ENCODE measurements at regions not wholly inside any gene's neighbourhood (a gene's known extent, or its start where the extent isn't known, plus 50 kb on each side); places are given as distances from the start of the nearest gene placed in this dataset.
"Not testable (repeated sequence)": the region's sequence is repeated elsewhere in the genome, so short reads cannot be mapped to it uniquely, and the experiment has no call there.

- no peaks in the 10 kb centered on the region for H3K4me1 ChIP-seq (ENCODE audit: insufficient read depth, low read length, poor library complexity, severe bottlenecking)
- DNase-seq (ENCODE audit: low spot score) = no peak
- intact Hi-C loops (cut with micrococcal nuclease; ENCODE audit: unreplicated experiment) = no loop called here
- CTCF ChIA-PET = no interaction called here
- no peaks in the 10 kb centered on the region for H3K36me3 ChIP-seq (ENCODE audit: insufficient read depth, low read length, poor library complexity, severe bottlenecking)
- BruUV-seq (replicated peaks) = no TSS peak
- H3K27ac ChIP-seq (ENCODE audit: low read depth, low read length, poor library complexity, severe bottlenecking) = no peak overlapping the region
- POLR2A ChIA-PET (ENCODE audit: low non-redundant PET) = no interaction called here
- TF ChIP-seq EZH2 (IDR thresholded peaks at IDR 0.05; ENCODE audit: borderline replicate concordance, low read depth, low read length, poor library complexity, severe bottlenecking) (no peak), CTCF (conservative IDR thresholded peaks at IDR 0.05; ENCODE audit: low read depth, low read length) (no peak)
- H3K9me3 ChIP-seq (ENCODE audit: low read depth, low read length, poor library complexity, severe bottlenecking) = no peaks in the 10 kb centered on the region
- H3K4me3 ChIP-seq (ENCODE audit: low read depth, low read length, poor library complexity, severe bottlenecking) = no peak overlapping the region
- H3K27me3 ChIP-seq (replicated peaks; ENCODE audit: insufficient read depth, low read depth, low read length, poor library complexity) = no peaks in the 10 kb centered on the region
Observed at GRCh38 chr12:91454179-91454578, 271.6 kb upstream of the DCN start.

GRCh38 chr12:91452464-91452863 is 269.8 kb upstream of the DCN start:
- DNase-seq (ENCODE audit: low spot score); H3K27me3 ChIP-seq (replicated peaks; ENCODE audit: insufficient read depth, low read depth, low read length, poor library complexity); H3K36me3 ChIP-seq (ENCODE audit: insufficient read depth, low read length, poor library complexity, severe bottlenecking); intact Hi-C loops (cut with micrococcal nuclease; ENCODE audit: unreplicated experiment); BruUV-seq (replicated peaks); H3K4me3 ChIP-seq (ENCODE audit: low read depth, low read length, poor library complexity, severe bottlenecking); H3K9me3 ChIP-seq (ENCODE audit: low read depth, low read length, poor library complexity, severe bottlenecking); H3K4me1 ChIP-seq (ENCODE audit: insufficient read depth, low read length, poor library complexity, severe bottlenecking); CTCF ChIA-PET; POLR2A ChIA-PET (ENCODE audit: low non-redundant PET); H3K27ac ChIP-seq (ENCODE audit: low read depth, low read length, poor library complexity, severe bottlenecking): not testable (repeated sequence)

DNA sequence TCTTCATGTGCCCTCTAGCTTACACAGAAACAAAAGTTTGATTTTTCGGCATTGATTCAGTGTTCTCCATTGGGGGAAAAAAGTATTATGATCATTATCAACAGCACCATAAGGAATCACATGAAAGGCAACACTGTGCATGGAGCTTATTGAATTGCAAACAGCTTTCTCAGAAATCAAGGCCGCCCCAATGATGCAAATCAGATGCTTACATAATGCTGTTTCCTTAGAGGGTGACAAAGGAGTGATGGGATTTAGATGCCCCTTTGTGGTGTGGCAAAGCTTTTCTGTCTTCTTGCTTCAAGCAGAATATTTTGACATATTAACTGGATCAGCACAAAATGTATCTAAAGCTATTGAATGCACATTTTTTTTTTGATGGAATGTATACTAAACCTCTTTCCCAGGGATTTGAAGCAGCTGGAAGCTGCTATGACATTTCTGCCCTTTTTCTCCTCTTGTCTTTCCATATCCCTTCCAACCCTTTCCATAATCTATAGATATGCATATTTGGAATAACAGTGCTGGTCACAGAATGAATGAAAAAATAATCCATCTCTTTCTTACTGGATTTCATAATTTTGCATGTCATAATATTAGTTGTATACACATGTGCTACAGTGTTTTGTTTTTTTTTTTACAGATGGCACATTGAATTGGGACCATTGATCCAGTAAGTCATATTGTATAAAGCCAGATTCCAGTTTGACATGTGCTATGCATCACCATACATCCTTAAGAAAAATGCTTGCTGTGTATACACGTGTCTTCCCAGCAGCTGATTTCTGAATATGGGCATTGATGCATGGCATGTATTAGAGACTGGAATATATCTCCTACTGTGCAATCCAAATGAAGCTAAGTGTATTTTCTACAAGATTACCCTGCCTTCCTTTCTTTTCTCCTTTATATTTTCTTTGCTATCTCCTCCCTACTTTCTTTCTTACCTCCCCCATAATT is 259.7 kb upstream of the DCN start:
- POLR2A ChIA-PET (ENCODE audit: low non-redundant PET) = no interaction called here
- intact Hi-C loops (cut with micrococcal nuclease; ENCODE audit: unreplicated experiment) = no loop called here
- BruUV-seq (replicated peaks) = no TSS peak

More for the DNA sequence above, 259.7 kb upstream of the DCN start:
- no peaks in the 10 kb centered on the region for H3K9me3 ChIP-seq (ENCODE audit: low read depth, low read length, poor library complexity, severe bottlenecking)
- H3K4me3 ChIP-seq (ENCODE audit: low read depth, low read length, poor library complexity, severe bottlenecking) = no peak overlapping the region
- no peaks in the 10 kb centered on the region for H3K4me1 ChIP-seq (ENCODE audit: insufficient read depth, low read length, poor library complexity, severe bottlenecking)
- TF ChIP-seq EZH2 (IDR thresholded peaks at IDR 0.05; ENCODE audit: borderline replicate concordance, low read depth, low read length, poor library complexity, severe bottlenecking) = no peak
- TF ChIP-seq CTCF (conservative IDR thresholded peaks at IDR 0.05; ENCODE audit: low read depth, low read length) = no peak
- DNase-seq (ENCODE audit: low spot score) = no peak
- CTCF ChIA-PET = no interaction called here
- no peaks in the 10 kb centered on the region for H3K27me3 ChIP-seq (replicated peaks; ENCODE audit: insufficient read depth, low read depth, low read length, poor library complexity)
- H3K27ac ChIP-seq (ENCODE audit: low read depth, low read length, poor library complexity, severe bottlenecking) = no peak overlapping the region
- no peaks in the 10 kb centered on the region for H3K36me3 ChIP-seq (ENCODE audit: insufficient read depth, low read length, poor library complexity, severe bottlenecking)

All from A673 (cell line).